HG03460 (cell line): ENCODE measurements at regions not wholly inside any gene's neighbourhood (a gene's known extent, or its start where the extent isn't known, plus 50 kb on each side); places are given as distances from the start of the nearest gene placed in this dataset.
"Not testable (repeated sequence)": the region's sequence is repeated elsewhere in the genome, so short reads cannot be mapped to it uniquely, and the experiment has no call there.

Source experiments
- ATAC-seq: cut with Tn5 transposase; IDR thresholded peaks from one replicate; pipeline ENCODE4 v1.9.1; 2021; ENCODE audit not compliant: unreplicated experiment

DNA sequence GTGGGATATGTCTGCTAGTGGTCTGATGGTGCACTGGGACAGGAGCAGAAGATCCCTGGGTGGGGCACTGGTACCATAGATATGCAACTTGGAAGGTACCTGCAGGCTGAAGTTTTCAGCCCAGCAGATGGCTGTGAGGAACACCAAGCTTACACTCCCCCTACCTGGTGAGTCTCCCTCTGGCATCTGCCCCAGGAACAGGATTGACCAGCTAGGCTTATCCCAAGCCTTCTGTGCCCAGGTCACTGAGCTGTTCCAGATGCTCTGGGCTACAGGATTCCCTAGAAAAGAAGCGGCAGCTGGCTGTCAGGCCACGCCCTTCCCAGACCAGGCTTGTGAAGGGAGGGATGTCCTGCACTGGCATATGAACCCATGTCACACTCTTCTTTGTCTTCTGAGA lies 1130.0 kb downstream of the NAALADL2 start:
- ATAC-seq = no peak

DNA sequence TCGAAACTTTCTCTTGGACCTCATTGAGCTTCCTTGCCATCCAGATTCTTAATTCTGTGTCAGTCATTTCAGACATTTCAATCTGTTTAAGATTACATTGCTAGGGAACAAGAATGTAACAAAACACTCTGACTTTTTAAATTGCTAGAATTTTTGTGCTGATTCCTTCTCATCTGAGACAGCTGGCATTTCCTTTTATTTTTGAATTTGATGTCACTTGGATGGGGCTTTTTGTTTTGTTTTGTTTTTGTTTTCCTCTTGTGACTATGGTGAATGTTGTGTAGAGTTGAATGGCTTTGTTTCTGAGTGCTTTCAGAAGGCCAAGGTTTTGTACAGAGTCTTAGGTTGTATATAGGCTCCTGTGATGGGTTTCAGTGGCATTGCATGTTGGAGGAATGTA lies 1129.3 kb downstream of the NAALADL2 start:
- ATAC-seq = no peak

DNA sequence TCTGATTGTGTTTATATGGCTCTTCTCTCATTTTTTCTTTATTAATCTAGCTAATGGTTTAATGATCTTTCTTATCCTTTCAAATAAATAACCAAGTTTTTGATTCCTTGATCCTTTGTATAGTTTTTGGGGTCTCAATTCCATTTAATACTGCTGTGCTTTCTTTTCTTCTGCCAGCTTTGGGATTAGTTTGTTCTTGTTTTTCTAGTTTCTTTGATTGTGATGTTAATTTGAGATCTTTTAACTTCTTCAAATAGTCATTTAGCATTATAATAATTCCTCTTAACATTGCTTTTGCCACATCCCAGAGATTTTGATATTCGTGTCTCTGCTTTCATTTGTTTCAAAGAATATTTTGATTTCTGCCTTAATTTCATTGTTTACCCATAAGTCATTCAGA lies 1126.6 kb downstream of the NAALADL2 start:
- no peak for ATAC-seq

DNA sequence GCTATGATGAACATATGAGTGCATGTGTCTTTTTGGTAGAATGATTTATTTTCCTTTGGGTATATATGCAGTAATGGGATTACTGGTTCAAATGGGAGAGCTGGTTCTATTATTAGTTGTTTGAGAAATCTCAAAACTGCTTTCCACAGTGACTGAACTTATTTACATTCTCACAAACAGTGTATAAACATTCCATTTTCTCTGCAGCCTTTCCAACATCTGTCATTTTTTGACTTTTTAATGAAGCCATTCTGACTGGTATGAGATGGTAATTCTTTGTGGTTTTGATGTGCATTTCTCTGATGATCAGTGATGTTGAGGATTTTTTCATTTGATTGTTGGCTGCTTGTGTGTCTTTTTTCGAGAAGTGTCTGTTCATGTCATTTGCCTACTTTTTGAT lies 1124.2 kb downstream of the NAALADL2 start:
- no peak for ATAC-seq

DNA sequence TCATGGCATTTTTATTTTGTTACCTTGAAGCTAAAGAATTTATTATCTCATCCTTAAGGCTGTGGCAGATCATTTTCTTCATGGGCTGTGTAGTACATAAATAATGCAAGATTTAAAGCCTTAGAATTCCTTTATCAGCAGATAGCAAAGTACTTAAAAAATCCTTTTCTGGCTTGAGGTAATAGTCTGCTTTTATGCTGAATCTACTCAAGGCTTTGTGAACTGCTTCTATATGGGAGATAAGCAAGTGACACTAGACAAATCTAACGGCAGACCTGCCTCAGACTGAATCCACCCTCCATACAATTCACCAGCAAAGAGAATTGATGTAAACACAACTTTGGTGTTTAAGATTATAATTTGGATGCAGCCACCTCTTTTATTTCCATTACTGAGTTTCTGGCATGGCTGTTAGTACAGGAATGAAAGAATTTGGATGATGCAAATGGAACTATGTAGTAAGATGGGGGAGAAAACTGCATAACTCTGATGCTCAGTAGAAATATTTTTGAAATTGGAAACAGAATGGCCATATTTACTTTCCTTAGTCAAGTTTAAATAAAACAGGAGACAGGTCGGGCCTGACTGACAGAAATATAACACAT lies 1121.5 kb downstream of the NAALADL2 start:
- no peak for ATAC-seq

DNA sequence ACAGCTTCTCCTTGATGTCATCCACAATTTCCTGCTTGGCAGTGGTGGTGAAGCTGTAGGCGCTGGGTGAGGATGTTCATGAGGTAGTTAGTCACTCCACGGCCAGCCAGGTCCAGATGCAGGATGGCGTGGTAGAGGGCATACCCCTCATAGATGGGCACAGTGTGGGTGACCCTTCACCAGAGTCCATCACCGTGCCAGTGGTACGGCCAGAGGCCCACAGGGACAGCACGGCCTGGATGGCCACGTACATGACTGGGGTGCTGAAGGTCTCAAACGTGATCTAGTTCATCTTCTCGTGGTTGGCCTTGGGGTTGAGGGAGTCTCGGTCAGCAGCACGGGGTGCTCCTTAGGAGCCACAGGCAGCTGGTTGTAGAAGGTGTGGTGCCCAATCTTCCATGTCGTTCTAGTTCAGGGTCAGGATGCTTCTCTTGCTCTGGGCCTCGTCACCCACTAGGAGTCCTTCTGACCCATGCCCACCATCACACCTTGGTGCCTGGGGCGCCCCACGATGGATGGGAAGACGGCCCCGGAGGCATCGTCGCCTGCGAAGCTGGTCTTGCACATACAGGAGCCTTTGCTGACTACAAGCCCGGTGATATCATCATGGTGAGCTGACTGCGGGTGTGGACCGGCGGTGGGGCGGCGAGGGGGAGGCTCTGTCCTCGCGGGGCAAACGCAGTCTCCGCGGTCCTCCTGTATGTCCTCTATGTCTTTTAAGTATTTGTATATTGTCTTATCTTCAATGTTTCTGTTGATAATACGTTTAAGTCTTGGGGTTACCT lies 1119.0 kb downstream of the NAALADL2 start:
- no peak for ATAC-seq

DNA sequence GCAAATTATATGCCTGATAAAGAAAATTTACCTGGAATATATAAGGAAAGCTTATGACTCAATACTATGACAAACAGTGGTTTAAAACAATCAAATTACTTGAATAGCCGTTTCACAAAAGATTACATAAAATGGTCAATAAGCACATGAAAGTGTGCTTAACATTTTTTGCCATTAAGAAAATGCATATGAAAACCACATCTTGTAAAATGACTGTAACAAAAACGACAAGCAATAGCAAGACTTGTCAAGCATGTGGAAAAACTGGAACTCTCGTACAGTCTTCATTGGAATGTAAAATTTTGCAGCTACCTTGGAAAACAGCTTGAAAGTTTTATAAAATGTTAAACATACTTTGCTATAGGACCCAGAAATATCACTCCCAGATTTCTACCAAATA lies 1110.3 kb downstream of the NAALADL2 start:
- ATAC-seq = no peak

DNA sequence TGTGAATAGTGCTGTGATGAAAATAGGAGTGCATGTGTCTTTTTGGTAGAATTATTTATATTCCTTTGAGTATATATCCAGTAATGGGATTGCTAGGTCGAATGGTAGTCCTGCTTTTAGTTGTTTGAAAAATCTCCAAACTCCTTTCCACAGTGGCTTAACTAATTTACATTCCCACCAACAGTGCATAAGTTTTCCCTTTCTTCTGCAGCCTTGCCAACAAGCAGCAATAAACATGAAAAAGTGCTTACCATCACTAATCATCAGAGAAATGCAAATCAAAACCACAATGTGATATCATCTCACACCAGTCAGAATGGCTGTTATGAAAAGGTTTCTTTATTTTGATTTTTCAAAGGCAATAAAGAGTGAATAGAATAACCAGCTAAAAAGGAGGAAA lies 1105.9 kb downstream of the NAALADL2 start:
- no peak for ATAC-seq

DNA sequence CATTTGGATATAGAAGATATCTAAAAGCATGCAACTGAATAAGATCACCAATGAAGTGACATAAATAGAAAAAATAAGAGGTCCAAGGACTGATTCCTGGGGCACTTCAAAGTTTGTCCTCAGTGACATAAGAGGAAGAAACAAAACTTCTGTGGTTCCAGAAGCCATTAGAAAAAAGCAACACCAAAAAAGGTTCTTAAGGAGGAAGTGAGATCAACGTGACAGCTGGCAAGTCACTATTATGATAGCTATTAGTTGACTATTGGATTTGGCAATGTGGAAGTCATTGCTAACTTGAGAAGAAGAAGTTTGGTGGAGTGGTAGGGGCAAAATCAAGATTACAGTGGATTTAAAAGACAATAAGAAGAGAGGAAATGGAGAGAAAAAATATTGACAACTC lies 1098.3 kb downstream of the NAALADL2 start:
- ATAC-seq = no peak

DNA sequence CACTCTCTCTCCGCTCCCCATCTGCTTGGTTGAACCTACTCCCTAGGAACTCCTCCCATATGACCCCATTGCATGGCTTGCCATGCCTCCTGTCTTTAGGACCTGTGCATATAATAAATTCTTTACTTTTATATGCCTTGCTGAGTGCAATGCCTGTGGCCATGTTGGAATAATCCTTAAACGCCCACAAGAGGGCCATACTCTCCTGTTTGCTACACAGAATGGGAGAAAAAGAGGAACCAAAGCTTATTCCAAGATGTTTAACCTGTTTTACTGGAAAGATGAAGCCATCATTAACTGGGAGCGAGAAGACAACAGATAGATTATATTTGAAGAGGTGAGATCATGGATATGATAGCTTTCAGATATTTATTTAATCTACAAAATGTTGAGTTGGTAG lies 1097.8 kb downstream of the NAALADL2 start:
- no peak for ATAC-seq

DNA sequence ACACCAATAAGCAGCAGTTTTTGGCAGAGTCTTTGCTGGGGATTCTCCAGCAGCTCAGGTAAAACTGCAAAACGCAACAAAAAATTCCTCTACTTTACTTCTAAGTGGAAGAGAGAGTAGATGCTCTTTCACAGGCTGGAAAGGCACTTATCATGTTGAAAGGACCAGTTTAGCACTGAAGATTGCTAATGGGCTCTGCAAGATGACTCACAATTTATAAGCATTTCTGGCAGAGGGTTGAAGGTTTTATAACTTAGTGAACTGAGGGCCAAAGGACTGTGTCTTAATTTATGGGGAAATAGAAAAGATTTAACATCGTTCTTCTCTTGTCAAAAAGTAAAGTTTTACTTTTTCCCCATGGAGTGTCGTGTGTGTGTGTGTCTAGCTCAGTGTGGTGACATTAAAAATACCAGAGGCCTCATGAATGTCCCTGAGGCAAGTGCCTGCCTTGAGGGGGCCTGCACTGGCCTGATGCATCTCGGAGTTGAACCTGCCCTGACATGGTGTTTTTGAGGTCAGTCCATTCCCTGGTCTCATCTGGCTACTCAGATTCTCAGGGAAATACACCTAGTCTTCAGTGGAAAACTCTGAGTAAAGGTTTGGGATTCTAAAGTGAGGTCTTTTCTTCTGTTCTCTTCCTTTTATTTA lies 1092.0 kb downstream of the NAALADL2 start:
- ATAC-seq = no peak

DNA sequence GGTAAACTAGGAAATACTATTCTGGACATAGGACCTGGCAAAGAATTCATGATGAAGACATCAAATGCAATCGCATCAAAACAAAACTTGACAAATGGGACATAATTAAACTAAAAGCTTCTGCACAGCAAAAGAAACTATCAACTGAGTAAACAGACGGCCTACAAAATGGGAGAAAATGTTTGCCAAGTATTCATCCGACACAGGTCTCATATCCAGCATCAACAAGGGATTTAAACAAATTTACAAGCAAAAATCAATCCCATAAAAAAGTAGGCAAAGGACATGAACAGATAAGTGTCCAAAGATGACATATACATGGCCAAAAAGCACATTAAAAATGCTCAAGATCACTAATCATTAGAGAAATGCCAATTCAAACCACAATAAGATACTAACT lies 1088.9 kb downstream of the NAALADL2 start:
- ATAC-seq = no peak

DNA sequence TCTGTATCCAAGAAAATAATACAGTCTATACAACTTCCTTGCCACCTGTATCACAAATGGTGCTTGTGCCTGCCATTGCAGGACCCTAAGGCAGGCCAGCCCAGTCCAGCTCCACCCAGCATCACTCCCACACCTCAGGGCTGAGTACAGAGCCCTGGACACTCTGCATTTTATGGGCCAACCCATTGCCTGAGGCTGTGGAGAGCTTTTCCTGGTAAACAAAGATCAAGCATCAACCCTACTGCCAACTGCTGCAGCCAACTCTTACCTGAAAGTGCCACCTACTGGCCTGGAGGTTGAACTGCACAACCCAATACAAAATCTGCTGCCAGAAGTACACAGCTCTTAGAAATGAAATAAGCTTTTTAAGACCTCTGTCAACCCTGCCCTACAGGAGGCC lies 1082.2 kb downstream of the NAALADL2 start:
- ATAC-seq = no peak

DNA sequence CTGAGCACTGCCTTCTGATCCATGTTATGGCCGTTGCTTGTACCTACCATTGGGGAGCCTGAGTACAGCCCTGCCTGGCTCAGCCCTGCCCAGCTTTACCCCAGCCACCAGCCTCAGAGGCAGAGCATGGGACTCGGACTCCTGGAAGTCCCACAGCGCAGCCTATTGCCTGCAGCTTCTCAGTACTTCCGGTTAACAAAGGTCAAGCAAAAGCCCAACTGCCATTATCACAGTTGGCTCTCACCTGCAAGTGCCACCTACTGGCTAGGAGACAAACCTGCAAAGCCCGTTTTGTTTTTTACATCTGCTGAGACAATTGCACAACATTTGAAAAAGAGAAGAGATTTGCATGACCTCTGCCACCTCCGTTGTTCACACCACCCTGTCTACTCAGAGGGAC lies 1081.7 kb downstream of the NAALADL2 start:
- no peak for ATAC-seq

DNA sequence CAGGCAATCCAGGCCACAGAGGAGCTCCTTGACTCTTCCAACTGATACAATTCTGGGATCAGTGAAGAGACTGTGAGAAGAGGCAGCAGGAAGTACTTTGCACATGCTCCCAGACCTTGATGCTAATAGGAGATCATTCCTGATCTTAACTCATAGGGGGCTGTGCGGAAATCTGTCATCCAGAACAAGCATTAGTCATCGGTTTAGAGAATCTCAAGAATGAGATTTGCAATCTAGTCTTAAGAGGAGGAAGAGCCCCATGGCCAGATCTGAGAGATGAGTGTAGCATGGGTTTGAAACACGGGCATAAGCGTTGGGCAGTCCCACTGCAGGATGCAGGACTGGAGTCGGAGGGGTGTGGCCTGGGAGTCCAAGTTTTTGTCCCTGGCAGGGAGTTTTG lies 1081.1 kb downstream of the NAALADL2 start:
- ATAC-seq = no peak

DNA sequence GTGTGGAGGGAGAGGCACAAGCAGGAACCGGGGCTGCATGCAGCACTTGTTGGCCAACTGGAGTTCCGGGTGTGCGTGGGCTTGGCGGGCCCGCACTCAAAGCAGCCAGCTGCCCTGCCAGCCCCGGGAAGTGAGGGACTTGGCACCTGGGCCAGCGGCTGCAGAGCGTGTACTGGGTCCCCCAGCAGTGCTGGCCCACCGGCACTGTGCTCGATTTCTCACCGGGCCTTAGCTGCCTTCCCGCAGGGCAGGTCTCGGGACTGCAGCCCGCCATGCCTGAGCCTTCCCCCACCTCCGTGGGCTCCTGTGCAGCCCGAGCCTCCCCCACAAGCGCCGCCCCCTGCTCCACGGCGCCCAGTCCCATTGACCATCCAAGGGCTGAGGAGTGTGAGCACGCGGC lies 1078.2 kb downstream of the NAALADL2 start:
- not testable (repeated sequence) for ATAC-seq

DNA sequence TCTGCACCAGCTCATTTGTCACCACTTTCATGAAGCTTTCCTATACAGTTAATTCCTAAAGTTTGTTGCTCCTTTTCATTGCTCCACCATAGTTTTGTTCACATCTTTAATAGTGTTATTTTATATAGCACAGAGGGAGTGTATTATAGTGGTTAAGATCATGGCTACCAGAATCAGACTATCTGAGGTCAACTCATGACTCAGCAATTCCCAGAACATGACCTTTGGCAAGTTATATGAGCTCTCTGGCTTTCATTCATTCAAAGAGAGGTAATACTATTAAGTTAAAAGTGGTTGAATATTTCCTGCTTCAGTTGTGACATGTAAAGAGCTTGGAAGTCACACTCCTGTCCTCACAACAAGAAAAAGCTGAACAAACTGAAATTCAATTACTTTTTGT lies 1073.5 kb downstream of the NAALADL2 start:
- ATAC-seq = no peak

DNA sequence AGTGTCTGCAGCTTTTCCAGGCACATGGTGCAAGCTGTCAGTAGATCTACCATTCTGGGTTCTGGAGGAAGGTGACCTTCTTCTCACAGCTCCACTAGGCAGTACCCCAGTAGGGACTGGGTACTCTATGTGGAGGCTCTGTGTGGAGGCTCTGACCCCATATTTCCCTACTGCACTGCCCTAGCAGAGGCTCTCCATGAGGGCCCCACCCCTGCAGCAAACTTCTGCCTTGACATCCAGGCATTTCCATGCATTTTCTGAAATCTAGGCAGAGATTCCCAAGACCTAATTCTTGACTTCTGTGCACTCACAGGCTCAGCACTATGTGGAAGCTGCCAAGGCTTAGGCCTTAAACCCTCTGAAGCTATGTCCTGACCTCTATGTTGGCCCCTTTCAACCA lies 1060.0 kb downstream of the NAALADL2 start:
- ATAC-seq = no peak

DNA sequence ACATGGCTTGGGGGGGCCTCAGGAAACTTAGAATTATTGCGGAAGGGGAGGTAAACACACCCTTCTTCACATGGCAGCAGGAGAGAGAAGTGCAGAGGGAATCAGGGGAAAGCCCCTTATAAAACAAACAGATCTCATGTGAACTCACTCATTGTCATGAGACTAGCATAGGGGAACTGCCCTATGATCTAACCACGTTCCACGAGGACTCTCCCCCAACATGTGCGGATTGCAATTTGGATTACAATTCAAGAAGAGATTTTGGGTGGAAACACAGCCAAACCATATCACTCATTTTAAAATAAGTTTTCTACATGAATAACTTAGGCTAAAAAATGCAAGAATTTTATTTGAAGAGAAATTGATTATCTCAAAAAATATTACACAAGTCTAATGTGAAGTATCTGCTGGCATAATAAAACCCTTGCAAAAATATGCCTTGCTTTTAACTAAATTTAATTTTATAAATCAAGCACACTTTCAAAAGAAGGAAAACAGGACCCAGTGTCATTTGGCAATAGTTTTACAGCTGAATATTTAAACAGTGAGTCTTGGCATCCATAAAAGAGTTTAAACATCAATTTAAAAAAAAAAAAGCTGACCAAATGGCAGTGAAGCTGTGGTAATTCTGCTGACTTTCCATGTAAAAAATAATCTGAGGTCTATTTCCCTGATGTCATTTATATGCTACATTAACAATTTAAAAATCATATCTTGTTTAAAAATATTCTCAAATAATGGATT lies 1057.2 kb downstream of the NAALADL2 start:
- no peak for ATAC-seq

DNA sequence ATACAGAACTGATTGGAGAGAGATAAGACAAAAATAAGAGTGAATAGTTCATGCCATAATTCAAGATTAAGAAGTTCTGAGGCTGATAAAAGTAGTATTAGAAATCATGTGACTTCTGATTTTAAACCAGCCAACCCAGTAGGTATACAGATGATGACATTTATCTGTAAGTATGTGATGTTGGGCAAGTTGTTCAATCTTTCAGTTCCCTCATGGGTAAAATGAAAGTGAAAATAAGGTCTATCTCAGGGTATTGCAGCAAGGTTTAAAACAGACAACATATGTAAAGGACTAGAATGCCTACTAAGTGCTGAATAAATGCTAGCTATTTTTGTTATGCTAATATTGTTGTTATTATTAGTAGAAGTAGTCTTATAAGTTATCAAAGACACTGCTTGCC lies 1055.7 kb downstream of the NAALADL2 start:
- no peak for ATAC-seq

DNA sequence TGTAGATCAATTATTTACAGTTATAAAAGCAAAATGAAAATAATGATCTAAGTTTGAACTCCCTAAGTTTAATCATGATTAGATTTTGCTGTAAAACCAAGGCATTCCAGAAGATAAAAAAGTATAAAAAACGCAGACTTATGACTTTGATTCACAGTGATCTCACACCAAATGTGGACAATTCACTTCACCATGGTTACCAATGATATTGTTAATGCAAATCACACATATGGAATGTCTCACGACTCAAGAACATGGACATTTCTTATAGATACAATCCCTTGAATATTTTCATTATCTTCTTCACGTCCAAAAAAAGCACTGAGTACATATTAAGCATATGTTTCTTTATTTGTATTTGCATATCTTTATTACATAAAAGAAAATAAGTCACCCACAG lies 1054.2 kb downstream of the NAALADL2 start:
- no peak for ATAC-seq

DNA sequence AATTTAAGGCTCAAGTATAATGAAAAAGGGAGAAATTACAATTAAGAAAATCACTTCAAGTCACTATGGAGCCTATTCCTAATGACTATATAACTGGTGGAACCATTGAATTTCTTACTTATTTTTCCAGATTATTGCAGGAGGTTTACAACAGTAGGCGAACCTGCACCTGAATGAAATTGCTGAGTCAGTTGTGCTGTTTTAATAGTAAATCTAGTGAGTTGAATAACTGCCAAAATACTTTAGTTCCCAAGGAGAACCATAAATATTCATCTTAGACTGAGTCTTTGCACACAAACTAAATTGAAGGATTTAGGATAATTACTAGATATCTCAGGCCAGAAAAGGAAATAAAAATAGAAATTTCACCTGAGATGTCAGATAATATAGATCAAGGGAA lies 1052.8 kb downstream of the NAALADL2 start:
- ATAC-seq = no peak
